CD14-positive monocyte (primary cell): ENCODE measurements at regions not wholly inside any gene's neighbourhood (a gene's known extent, or its start where the extent isn't known, plus 50 kb on each side); places are given as distances from the start of the nearest gene placed in this dataset.
A peak's percentile ranks its signal among the peaks of the same experiment; 100 is the strongest.

Experiments
- DNase-seq, 3 donors: peaks; one replicate each; pipeline ENCODE4 v3.0.0-alpha.2; 2011 to 2022
- H2AFZ ChIP-seq: 2 replicates; pipeline ENCODE4 v1.6.0; 2012; ENCODE audit warnings: mild to moderate bottlenecking, low read depth, low read length, inconsistent platforms; ENCODE audit not compliant: insufficient read depth, poor library complexity, severe bottlenecking
- H3K27ac ChIP-seq, 2 donors: 1 replicate in 1 of 2; 2 replicates in 1 of 2; pipeline ENCODE4 v1.5.1; 2012 to 2013; ENCODE audit warnings: low read length in 2 of 2, control low read depth in 1 of 2, inconsistent platforms in 1 of 2, low read depth in 1 of 2, mild to moderate bottlenecking in 1 of 2
- H3K27me3 ChIP-seq, 2 donors: one replicate each; pipeline versions ENCODE4 v1.6.0 to v1.6.1; 2011 to 2013; ENCODE audit warnings: low read length in 2 of 2; ENCODE audit not compliant: control insufficient read depth in 2 of 2, insufficient read depth in 2 of 2
- H3K36me3 ChIP-seq, 2 donors: replicated peaks in 1 of 2; 1 replicate in 1 of 2; 2 replicates in 1 of 2; pipeline versions ENCODE4 v1.5.1 to v1.6.1; 2012 to 2013; ENCODE audit warnings: low read length in 2 of 2, control low read depth in 1 of 2, inconsistent platforms in 1 of 2, mild to moderate bottlenecking in 1 of 2; ENCODE audit not compliant: insufficient read depth in 2 of 2, control insufficient read depth in 1 of 2
- H3K4me1 ChIP-seq, 2 donors: 1 replicate in 1 of 2; 2 replicates in 1 of 2; pipeline versions ENCODE4 v1.5.1 to v1.6.1; 2012 to 2013; ENCODE audit warnings: low read length in 2 of 2, control low read depth in 1 of 2, inconsistent platforms in 1 of 2, mild to moderate bottlenecking in 1 of 2, moderate library complexity in 1 of 2; ENCODE audit not compliant: insufficient read depth in 2 of 2, control insufficient read depth in 1 of 2
- H3K4me2 ChIP-seq: replicated peaks from 2 replicates; pipeline ENCODE3; 2012; ENCODE audit warnings: low read length, moderate library complexity, mild to moderate bottlenecking; ENCODE audit not compliant: poor library complexity, severe bottlenecking; ENCODE audit errors: extremely low read depth
- H3K4me3 ChIP-seq, 3 experiments: fragments of 200-600 bp in 1 of 3; sonication (generic) in 1 of 3; replicated peaks in 1 of 3; 1 replicate in 2 of 3; 2 replicates in 1 of 3; pipeline ENCODE4 v1.5.1; 2011 to 2013; ENCODE audit warnings: low read length in 3 of 3, mild to moderate bottlenecking in 3 of 3, control low read depth in 2 of 3, low read depth in 2 of 3, inconsistent platforms in 1 of 3, moderate library complexity in 1 of 3
- H3K79me2 ChIP-seq: 2 replicates; pipeline ENCODE4 v1.6.0; 2012; ENCODE audit warnings: mild to moderate bottlenecking, control low read depth, inconsistent platforms, low read length, moderate library complexity; ENCODE audit not compliant: insufficient read depth
- H3K9ac ChIP-seq: 2 replicates; pipeline ENCODE4 v1.6.0; 2017; ENCODE audit warnings: low read length, mild to moderate bottlenecking; ENCODE audit not compliant: insufficient read depth, poor library complexity, severe bottlenecking
- H3K9me3 ChIP-seq, 2 donors: replicated peaks in 1 of 2; 1 replicate in 1 of 2; 2 replicates in 1 of 2; pipeline versions ENCODE4 v1.5.1 to v1.6.1; 2012 to 2013; ENCODE audit warnings: low read length in 2 of 2, control low read depth in 1 of 2; ENCODE audit not compliant: control insufficient read depth in 1 of 2, insufficient read depth in 1 of 2
- H4K20me1 ChIP-seq: 2 replicates; pipeline ENCODE4 v1.6.0; 2012; ENCODE audit warnings: mild to moderate bottlenecking, low read length, control low read depth, moderate library complexity; ENCODE audit not compliant: insufficient read depth
- H3K27ac Mint-ChIP-seq, 7 donors: one replicate each; pipeline ENCODE4 v1.8.0; 2020; ENCODE audit warnings: mild to moderate bottlenecking in 7 of 7, mixed read lengths in 7 of 7, moderate library complexity in 6 of 7, inconsistent platforms in 2 of 7
- H3K27me3 Mint-ChIP-seq, 3 donors: one replicate each; pipeline ENCODE4 v1.8.0; 2021 to 2022; ENCODE audit warnings: low read depth in 3 of 3, mild to moderate bottlenecking in 3 of 3, mixed read lengths in 3 of 3, moderate library complexity in 3 of 3, inconsistent platforms in 1 of 3
- H3K36me3 Mint-ChIP-seq, 2 donors: one replicate each; pipeline ENCODE4 v1.8.0; 2020; ENCODE audit warnings: mixed read lengths in 2 of 2, inconsistent platforms in 1 of 2, mild to moderate bottlenecking in 1 of 2
- H3K4me1 Mint-ChIP-seq: one replicate; pipeline ENCODE4 v1.8.0; 2020; ENCODE audit warnings: mild to moderate bottlenecking, mixed read lengths
- H3K4me3 Mint-ChIP-seq, 2 donors: one replicate each; pipeline ENCODE4 v1.8.0; 2020; ENCODE audit warnings: mild to moderate bottlenecking in 2 of 2, mixed read lengths in 2 of 2, moderate library complexity in 1 of 2
- H3K9me3 Mint-ChIP-seq, 7 donors: one replicate each; pipeline ENCODE4 v1.8.0; 2020 to 2022; ENCODE audit warnings: mixed read lengths in 7 of 7, mild to moderate bottlenecking in 6 of 7, moderate library complexity in 6 of 7, inconsistent platforms in 2 of 7
- WGBS: methylation state at CpG from one replicate; pipeline ENCODE4 v1.1.5; 2013; ENCODE audit warnings: missing lambda C conversion rate; ENCODE audit not compliant: insufficient coverage; 5-methylcytosine and 5-hydroxymethylcytosine counted together
- intact Hi-C, 2 donors: fragments of 100-400 bp; cut with micrococcal nuclease; formaldehyde crosslinking; loops; one replicate each; pipeline versions ENCODE4 v1.15.0 to v1.15.1; 2023
- TF ChIP-seq, protein P1 (sequence below): fragments of 200-600 bp; IDR thresholded peaks from one replicate; pipeline ENCODE4 v1.8.0; 2022; ENCODE audit warnings: antibody characterized with exemption, mild to moderate bottlenecking

DNA sequence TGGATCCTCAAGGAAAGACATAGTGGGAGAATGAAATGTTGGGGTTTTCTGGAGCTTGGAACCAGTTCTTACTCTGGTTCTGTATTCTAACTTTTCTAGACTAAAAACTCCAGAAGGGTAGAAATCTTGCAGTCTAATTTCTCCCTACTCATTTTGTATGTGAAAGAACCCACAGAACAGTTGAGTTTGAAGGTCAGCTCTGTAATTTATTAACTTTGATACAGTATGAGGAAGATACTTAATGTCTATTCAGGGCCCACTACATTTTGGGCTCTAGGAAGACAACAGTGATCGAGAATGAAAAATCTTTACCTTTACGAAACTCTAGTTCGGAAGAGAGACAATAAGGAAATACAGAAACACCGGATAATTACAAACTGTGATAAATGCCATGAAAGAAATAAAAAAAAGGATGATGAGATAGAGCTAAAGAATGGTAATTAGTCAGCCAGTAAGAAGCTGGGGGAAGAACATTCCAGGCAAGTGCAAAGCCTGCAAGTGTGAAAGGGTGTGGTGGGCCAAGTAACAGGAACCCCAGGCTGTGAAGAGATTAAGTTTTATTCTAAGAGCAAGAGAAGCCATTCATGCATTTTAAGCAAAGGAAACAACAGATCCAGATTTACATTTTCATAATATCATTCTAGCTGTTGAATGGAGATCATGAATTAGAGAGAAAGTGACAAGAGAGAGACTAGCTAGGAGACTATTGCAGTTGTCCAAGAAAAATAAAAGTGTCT lies 159.9 kb upstream of the HMCN1 start:
- Histone ChIP-seq H3K27ac (peak overlapping the region in 1 of 2 donors; percentile 9), H3K27me3 (no peaks in the 10 kb centered on the region), H4K20me1 (no peaks in the 10 kb centered on the region), H3K9me3 (peaks cover 6 to 14% of the 10 kb centered on the region in 2 donors), H3K4me1 (peaks cover 15 to 22% of the 10 kb centered on the region in 2 donors), H2AFZ (no peak overlapping the region), H3K4me2 (no peak overlapping the region), H3K79me2 (no peaks in the 10 kb centered on the region), H3K36me3 (no peaks in the 10 kb centered on the region), H3K4me3 (no peak overlapping the region), H3K9ac (no peak overlapping the region)
- peak overlapping the region in 1 of 2 donors; percentile 69 for H3K4me3 Mint-ChIP-seq
- peaks cover 16% of the 10 kb centered on the region for H3K4me1 Mint-ChIP-seq
- DNase-seq = no peak
- TF ChIP-seq, protein P1, sequence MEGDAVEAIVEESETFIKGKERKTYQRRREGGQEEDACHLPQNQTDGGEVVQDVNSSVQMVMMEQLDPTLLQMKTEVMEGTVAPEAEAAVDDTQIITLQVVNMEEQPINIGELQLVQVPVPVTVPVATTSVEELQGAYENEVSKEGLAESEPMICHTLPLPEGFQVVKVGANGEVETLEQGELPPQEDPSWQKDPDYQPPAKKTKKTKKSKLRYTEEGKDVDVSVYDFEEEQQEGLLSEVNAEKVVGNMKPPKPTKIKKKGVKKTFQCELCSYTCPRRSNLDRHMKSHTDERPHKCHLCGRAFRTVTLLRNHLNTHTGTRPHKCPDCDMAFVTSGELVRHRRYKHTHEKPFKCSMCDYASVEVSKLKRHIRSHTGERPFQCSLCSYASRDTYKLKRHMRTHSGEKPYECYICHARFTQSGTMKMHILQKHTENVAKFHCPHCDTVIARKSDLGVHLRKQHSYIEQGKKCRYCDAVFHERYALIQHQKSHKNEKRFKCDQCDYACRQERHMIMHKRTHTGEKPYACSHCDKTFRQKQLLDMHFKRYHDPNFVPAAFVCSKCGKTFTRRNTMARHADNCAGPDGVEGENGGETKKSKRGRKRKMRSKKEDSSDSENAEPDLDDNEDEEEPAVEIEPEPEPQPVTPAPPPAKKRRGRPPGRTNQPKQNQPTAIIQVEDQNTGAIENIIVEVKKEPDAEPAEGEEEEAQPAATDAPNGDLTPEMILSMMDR = no peak
- peaks cover 3 to 8% of the 10 kb centered on the region in 2 donors for H3K36me3 Mint-ChIP-seq
- 100% methylated on average over 2 of the region's 4 CpGs for WGBS
- peaks cover 20 to 30% (median 27%) of the 10 kb centered on the region in 7 donors for H3K9me3 Mint-ChIP-seq
- intact Hi-C loops = no loop called here
- H3K27ac Mint-ChIP-seq = peak overlapping the region in 5 of 7 donors; percentile 8 to 83 (median 75)
- peaks cover 0 to 2% (median 0%) of the 10 kb centered on the region in 3 donors for H3K27me3 Mint-ChIP-seq

DNA sequence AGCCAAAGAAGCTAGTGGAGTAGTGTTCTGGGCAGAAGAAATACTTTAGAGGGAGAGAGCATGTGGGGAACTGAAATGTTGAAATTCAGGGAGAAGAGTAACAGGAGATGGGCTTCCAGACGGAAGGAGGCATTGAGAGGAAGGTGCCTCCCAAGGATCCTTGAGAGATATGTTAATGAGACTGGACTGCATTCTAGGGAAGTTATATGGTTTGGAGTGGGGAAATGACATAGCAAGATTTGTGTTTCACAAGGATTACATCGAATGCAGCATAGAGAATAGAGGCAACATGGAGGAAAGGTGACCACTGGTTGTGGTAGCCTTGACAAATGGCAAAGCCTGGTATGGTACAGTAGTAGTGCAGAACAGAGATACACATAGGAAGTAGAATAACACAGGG lies 160.5 kb upstream of the HMCN1 start:
- peak; percentile 25 to 56 (median 30) for DNase-seq
- Mint-ChIP-seq H3K9me3 (peaks cover 14 to 24% (median 20%) of the 10 kb centered on the region in 7 donors), H3K27me3 (peaks cover 0 to 2% (median 0%) of the 10 kb centered on the region in 3 donors), H3K4me1 (peaks cover 22% of the 10 kb centered on the region), H3K4me3 (peak overlapping the region in 1 of 2 donors; percentile 69), H3K36me3 (peaks cover 3 to 4% of the 10 kb centered on the region in 2 donors), H3K27ac (peak overlapping the region in 6 of 7 donors; percentile 2 to 83 (median 70))
- Histone ChIP-seq H3K79me2 (no peaks in the 10 kb centered on the region), H3K27ac (peak overlapping the region in 1 of 2 donors; percentile 9), H3K9ac (no peak overlapping the region), H3K4me3 (no peak overlapping the region), H2AFZ (no peak overlapping the region), H3K9me3 (peaks cover 6 to 8% of the 10 kb centered on the region in 2 donors), H3K4me1 (peaks cover 21 to 28% of the 10 kb centered on the region in 2 donors), H3K27me3 (no peaks in the 10 kb centered on the region), H3K4me2 (no peak overlapping the region), H3K36me3 (no peaks in the 10 kb centered on the region), H4K20me1 (no peaks in the 10 kb centered on the region)
- TF ChIP-seq, protein P1 = no peak
- intact Hi-C loops = no loop called here
- WGBS = 5% methylated on average over 2 of the region's 2 CpGs
